Upper lobe of left lung (tissue), 6 donors: ENCODE measurements at regions not wholly inside any gene's neighbourhood (a gene's known extent, or its start where the extent isn't known, plus 50 kb on each side); places are given as distances from the start of the nearest gene placed in this dataset.

Experiments used
- ATAC-seq, 2 donors: fragments of 200-7000 bp; cut with Tn5 transposase; one replicate each; pipeline ENCODE4 v1.9.1; 2022; ENCODE audit warnings: mild to moderate bottlenecking in 2 of 2, moderate library complexity in 2 of 2; ENCODE audit not compliant: low FRiP score in 2 of 2
- DNase-seq, 2 donors: peaks; one replicate each; pipeline ENCODE4 v3.0.0-alpha.2; 2019 to 2020
- H3K27ac ChIP-seq, 4 donors: fragments of 200-600 bp; sonication (generic); one replicate each; pipeline ENCODE4 v1.5.1; 2016 to 2019
- H3K27me3 ChIP-seq, 4 donors: fragments of 200-600 bp; sonication (generic); one replicate each; pipeline ENCODE4 v1.5.1; 2017 to 2019
- H3K36me3 ChIP-seq, 4 donors: fragments of 200-600 bp; sonication (generic); one replicate each; pipeline ENCODE4 v1.5.1; 2016 to 2019
- H3K4me1 ChIP-seq, 4 donors: fragments of 200-600 bp; sonication (generic); one replicate each; pipeline ENCODE4 v1.5.1; 2018 to 2019
- H3K4me3 ChIP-seq, 4 donors: fragments of 200-600 bp; sonication (generic); one replicate each; pipeline ENCODE4 v1.5.1; 2017 to 2019; ENCODE audit warnings: mild to moderate bottlenecking in 2 of 4, moderate library complexity in 1 of 4
- H3K9me3 ChIP-seq, 4 donors: fragments of 200-600 bp; sonication (generic); one replicate each; pipeline ENCODE4 v1.5.1; 2018 to 2019
- CTCF ChIP-seq, 6 experiments: fragments of 450-650 bp in 4 of 6; fragments of 200-600 bp in 2 of 6; sonication (generic) in 2 of 6; IDR thresholded peaks; one replicate each; pipeline ENCODE4 v1.5.1; 2016 to 2019; ENCODE audit warnings: antibody characterized with exemption in 6 of 6
- EP300 ChIP-seq, 4 donors: sonication (generic); formaldehyde crosslinking; IDR thresholded peaks; one replicate each; pipeline ENCODE4 v1.5.1; 2017; ENCODE audit warnings: antibody characterized with exemption in 4 of 4, control low read depth in 2 of 4
- POLR2A ChIP-seq, 4 donors: fragments of 450-650 bp; IDR thresholded peaks; one replicate each; pipeline ENCODE4 v1.5.1; 2016 to 2017; ENCODE audit warnings: antibody characterized with exemption in 4 of 4, mild to moderate bottlenecking in 2 of 4
- POLR2AphosphoS5 ChIP-seq, 2 donors: sonication (generic); formaldehyde crosslinking; IDR thresholded peaks; one replicate each; pipeline ENCODE4 v1.5.1; 2017; ENCODE audit warnings: antibody characterized with exemption in 2 of 2
- WGBS, 2 donors: methylation state at CpG; one replicate each; pipeline ENCODE4 v1.1.5; 2017 to 2018; 5-methylcytosine and 5-hydroxymethylcytosine counted together
- donor health status: DM: no; HTN: no; CAD: no; lungs with moderate emphysema.
- donor health status: DM: no; HTN: yes; CAD: no; lungs with severe emphysema.

- 84 to 86% methylated on average over 3 of the region's 3 CpGs for WGBS, 2 donors
- Histone ChIP-seq H3K27ac (no peak overlapping the region), H3K4me3 (no peak overlapping the region), H3K36me3 (no peaks in the 10 kb centered on the region), H3K27me3 (no peaks in the 10 kb centered on the region), H3K9me3 (no peaks in the 10 kb centered on the region), H3K4me1 (no peaks in the 10 kb centered on the region)
- no peak for TF ChIP-seq CTCF (IDR thresholded peaks at IDR 0.05)
- no peak for TF ChIP-seq EP300 (IDR thresholded peaks at IDR 0.05)
- TF ChIP-seq POLR2A (IDR thresholded peaks at IDR 0.05), result no peak
- TF ChIP-seq POLR2AphosphoS5 (IDR thresholded peaks at IDR 0.05), result no peak
- ATAC-seq, result no peak
- DNase-seq, result no peak
Measured at GRCh38 chr10:76649254-76649653, 988.4 kb downstream of the KCNMA1 start.

DNA sequence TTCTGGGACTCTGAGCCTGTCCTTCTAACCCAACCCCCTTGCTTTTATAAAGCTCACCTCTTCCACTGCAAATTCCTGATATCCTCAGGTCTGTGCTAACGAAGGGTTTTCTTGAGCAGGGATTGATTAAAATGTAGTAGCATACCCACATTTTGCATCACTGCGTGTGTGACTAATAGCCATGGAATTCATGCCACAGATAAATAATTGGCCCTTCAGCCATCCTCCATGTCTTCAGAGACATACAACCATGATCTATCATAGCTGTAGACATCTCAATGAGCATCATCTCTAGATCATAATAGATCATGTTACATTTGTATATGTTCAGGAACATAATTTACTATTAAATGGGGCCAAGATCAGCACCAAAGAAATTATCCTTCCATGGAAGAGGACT, 990.3 kb downstream of the KCNMA1 start:
- Histone ChIP-seq H3K4me1 (no peaks in the 10 kb centered on the region), H3K9me3 (no peaks in the 10 kb centered on the region), H3K27me3 (no peaks in the 10 kb centered on the region), H3K27ac (no peak overlapping the region), H3K4me3 (no peak overlapping the region), H3K36me3 (no peaks in the 10 kb centered on the region)
- TF ChIP-seq POLR2A (IDR thresholded peaks at IDR 0.05), result no peak
- no peak for TF ChIP-seq EP300 (IDR thresholded peaks at IDR 0.05)
- TF ChIP-seq POLR2AphosphoS5 (IDR thresholded peaks at IDR 0.05), result no peak
- TF ChIP-seq CTCF (IDR thresholded peaks at IDR 0.05), result no peak
- WGBS, 2 donors, result 85 to 94% methylated on average over 2 of the region's 2 CpGs
- DNase-seq (no peak), ATAC-seq (no peak)

DNA sequence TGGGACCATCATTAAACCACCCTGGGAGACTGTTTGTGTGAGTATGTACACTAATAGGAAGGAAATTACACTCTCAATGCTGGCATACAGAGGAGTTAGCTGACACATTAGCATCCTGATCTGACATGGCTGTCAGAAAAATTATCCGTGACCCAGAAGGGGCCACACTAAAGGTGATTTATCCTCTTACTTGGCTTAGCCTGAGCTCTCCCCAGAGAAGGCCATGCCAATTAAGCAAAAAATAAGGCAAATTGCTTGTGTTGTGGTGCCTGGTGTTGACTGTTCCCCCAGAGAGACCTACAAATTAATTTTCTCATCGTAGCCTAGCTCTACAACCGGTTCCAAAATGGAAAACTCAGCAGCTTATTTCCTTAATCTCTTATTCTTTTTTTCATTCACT, 992.3 kb downstream of the KCNMA1 start:
- Histone ChIP-seq H3K36me3 (no peaks in the 10 kb centered on the region), H3K27me3 (no peaks in the 10 kb centered on the region), H3K27ac (no peak overlapping the region), H3K9me3 (no peaks in the 10 kb centered on the region), H3K4me1 (no peaks in the 10 kb centered on the region), H3K4me3 (no peak overlapping the region)
- DNase-seq (no peak), ATAC-seq (no peak)
- WGBS, 2 donors, result 86 to 88% methylated on average over 3 of the region's 3 CpGs
- no peak for TF ChIP-seq POLR2AphosphoS5 (IDR thresholded peaks at IDR 0.05)
- no peak for TF ChIP-seq POLR2A (IDR thresholded peaks at IDR 0.05)
- no peak for TF ChIP-seq CTCF (IDR thresholded peaks at IDR 0.05)
- TF ChIP-seq EP300 (IDR thresholded peaks at IDR 0.05), result no peak

GRCh38 chr10:76644476-76644875, 993.1 kb downstream of the KCNMA1 start:
- Histone ChIP-seq H3K9me3 (no peaks in the 10 kb centered on the region), H3K4me1 (no peaks in the 10 kb centered on the region), H3K4me3 (no peak overlapping the region), H3K27me3 (no peaks in the 10 kb centered on the region), H3K36me3 (no peaks in the 10 kb centered on the region), H3K27ac (no peak overlapping the region)
- DNase-seq (no peak), ATAC-seq (no peak)
- WGBS, 2 donors, result 89 to 94% methylated on average over 2 of the region's 2 CpGs
- no peak for TF ChIP-seq CTCF (IDR thresholded peaks at IDR 0.05)
- TF ChIP-seq POLR2A (IDR thresholded peaks at IDR 0.05), result no peak
- TF ChIP-seq EP300 (IDR thresholded peaks at IDR 0.05), result no peak
- TF ChIP-seq POLR2AphosphoS5 (IDR thresholded peaks at IDR 0.05), result no peak

DNA sequence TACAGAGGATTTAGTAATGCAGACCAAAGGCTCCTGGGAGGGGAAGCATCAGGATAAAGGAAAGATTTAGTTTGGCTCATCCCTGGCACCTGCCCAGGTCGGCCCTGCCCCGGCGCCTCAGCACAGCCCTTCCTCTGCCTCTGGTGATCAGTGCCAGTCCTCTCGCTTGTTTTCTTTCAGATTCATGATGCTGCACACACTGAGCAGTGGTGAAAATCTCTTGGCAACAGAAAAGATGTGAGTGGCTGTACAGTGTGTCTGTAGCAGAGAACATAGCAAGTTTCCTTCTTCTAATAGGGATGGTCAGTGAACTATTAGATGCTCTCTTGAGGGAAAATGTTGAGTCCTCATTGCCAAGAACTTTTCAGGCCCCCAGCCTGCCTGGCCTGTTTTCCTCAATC, 994.1 kb downstream of the KCNMA1 start:
- Histone ChIP-seq H3K4me3 (no peak overlapping the region), H3K27ac (no peak overlapping the region), H3K4me1 (no peaks in the 10 kb centered on the region), H3K9me3 (no peaks in the 10 kb centered on the region), H3K27me3 (no peaks in the 10 kb centered on the region), H3K36me3 (no peaks in the 10 kb centered on the region)
- ATAC-seq, result peak in 1 of 2 donors; percentile 82
- 85 to 91% methylated on average over 4 of the region's 4 CpGs for whole genome bisulfite sequencing, 2 donors
- peak in 1 of 2 donors; percentile 81 for DNase-seq
- TF ChIP-seq POLR2AphosphoS5 (IDR thresholded peaks at IDR 0.05) (no peak), EP300 (IDR thresholded peaks at IDR 0.05) (no peak), POLR2A (IDR thresholded peaks at IDR 0.05) (no peak)
